IgD-negative memory B cell (primary cell): ENCODE measurements at regions not wholly inside any gene's neighbourhood (a gene's known extent, or its start where the extent isn't known, plus 50 kb on each side); places are given as distances from the start of the nearest gene placed in this dataset.

Experiments
- H3K27ac Mint-ChIP-seq, 3 donors: one replicate each; pipeline ENCODE4 v1.8.0; 2020 to 2022; ENCODE audit warnings: mild to moderate bottlenecking in 3 of 3, mixed read lengths in 3 of 3, moderate library complexity in 1 of 3
- H3K27me3 Mint-ChIP-seq: one replicate; pipeline ENCODE4 v1.8.0; 2021; ENCODE audit warnings: mixed read lengths
- H3K36me3 Mint-ChIP-seq: one replicate; pipeline ENCODE4 v1.8.0; 2020; ENCODE audit warnings: mild to moderate bottlenecking, mixed read lengths
- H3K4me1 Mint-ChIP-seq, 3 donors: one replicate each; pipeline ENCODE4 v1.8.0; 2020 to 2022; ENCODE audit warnings: mixed read lengths in 3 of 3, mild to moderate bottlenecking in 1 of 3
- H3K4me3 Mint-ChIP-seq, 4 donors: one replicate each; pipeline ENCODE4 v1.8.0; 2020 to 2022; ENCODE audit warnings: mild to moderate bottlenecking in 4 of 4, mixed read lengths in 4 of 4, moderate library complexity in 3 of 4
- H3K9me3 Mint-ChIP-seq, 3 donors: one replicate each; pipeline ENCODE4 v1.8.0; 2020 to 2021; ENCODE audit warnings: mixed read lengths in 3 of 3, mild to moderate bottlenecking in 1 of 3

DNA sequence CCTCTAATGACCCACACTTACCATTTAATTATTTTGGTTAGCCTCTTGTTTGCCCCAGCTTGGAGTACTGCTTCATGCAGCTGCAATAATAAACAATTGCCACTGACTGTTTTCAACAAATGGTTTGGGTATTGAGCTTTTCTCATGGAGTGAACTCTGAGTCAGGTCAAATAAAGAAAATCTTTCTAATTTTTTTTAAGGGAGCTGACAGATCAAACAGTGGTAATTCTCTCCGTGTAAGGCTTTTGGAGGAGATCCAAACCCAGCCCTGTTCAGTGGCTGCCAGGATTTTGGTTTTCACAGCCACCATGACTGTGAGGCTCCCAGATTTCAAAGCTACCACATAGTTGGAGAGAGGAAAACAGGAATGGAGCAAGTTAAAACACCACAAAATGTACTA, 110.7 kb upstream of the EFNA5 start:
- Mint-ChIP-seq H3K4me1 (no peaks in the 10 kb centered on the region), H3K27me3 (no peaks in the 10 kb centered on the region), H3K36me3 (no peaks in the 10 kb centered on the region), H3K9me3 (peaks cover 0 to 3% (median 0%) of the 10 kb centered on the region in 3 donors), H3K27ac (no peak overlapping the region), H3K4me3 (no peak overlapping the region)

DNA sequence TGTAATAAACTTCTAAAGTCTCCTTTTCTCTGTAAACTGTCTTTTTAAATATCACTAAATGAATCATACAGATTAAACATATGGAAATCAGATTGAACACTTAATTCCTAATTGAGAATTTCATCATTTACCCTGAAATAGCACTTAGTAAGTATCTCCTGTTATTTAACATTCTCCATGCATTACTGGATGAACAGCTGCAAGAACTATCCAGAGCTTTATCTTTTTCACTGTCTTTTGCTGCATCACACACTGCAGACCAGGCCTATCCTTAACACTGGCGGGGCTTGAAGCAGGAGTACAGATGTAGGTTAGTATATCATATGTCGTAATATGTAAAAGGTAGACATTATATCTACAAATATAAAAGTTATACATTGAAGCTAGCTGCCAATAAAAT, 108.7 kb upstream of the EFNA5 start:
- H3K9me3 Mint-ChIP-seq: peaks cover 0 to 5% (median 0%) of the 10 kb centered on the region in 3 donors
- peaks cover 2% of the 10 kb centered on the region for H3K27me3 Mint-ChIP-seq
- H3K36me3 Mint-ChIP-seq: no peaks in the 10 kb centered on the region
- H3K27ac Mint-ChIP-seq: no peak overlapping the region
- no peaks in the 10 kb centered on the region for H3K4me1 Mint-ChIP-seq
- no peak overlapping the region for H3K4me3 Mint-ChIP-seq

DNA sequence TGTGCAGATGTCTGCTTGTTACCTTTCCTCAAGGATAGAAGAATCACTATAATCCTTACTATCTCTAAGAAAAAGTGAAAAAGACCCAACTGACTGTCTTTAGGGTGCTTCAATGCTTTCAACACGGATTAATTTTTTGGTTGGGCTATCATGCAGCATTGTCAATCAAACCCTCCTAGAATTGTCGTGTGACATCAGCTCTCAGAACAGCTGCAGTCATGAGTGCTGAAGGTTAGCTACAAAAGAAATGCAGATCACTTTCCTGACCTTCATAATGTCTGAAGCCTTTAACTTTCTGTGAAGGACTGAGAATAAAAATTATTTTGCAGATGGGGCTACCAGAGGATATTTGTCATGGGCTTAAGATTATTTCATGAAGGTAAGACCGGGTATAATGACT, 107.9 kb upstream of the EFNA5 start:
- H3K36me3 Mint-ChIP-seq: no peaks in the 10 kb centered on the region
- H3K4me1 Mint-ChIP-seq: no peaks in the 10 kb centered on the region
- H3K9me3 Mint-ChIP-seq: peaks cover 0 to 5% (median 0%) of the 10 kb centered on the region in 3 donors
- no peak overlapping the region for H3K4me3 Mint-ChIP-seq
- peaks cover 2% of the 10 kb centered on the region for H3K27me3 Mint-ChIP-seq
- no peak overlapping the region for H3K27ac Mint-ChIP-seq

DNA sequence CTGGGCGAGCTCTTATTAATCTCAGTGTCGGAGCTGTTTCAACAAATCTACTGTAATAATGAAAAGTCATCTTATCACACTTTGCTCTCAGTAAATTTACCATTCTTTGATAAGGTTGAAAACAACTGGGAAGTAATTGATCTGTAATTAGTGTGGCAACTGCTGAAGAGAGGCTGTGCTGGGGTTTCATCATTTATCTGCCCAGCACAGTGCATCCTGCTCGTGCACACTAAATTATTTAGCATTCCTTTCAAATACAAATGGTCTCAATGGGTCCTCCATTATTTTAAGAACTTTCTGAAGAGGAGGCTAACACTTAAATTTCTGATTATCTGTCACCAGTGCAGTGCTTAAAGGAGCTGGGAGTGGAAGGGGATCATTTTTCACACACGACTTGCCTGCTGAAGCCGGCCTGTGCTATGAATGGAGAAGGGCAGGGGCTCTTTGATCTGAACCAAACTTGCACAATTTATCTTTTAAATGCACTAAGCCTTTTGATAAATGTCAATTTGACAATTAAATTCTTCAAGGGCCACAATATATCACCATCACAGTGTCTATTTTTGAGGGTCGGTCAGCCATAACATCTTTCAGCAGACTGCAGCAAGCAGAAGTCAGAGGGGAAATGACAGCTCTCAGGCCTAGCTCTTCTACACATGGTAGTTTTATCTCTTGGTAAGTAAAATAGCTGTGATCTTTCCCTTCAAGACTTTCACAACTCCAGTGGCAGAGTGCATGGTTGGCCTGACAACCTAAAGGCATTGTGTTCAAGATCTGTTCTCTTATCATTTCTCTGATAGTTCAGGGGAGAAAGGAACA, 106.4 kb upstream of the EFNA5 start:
- H3K4me3 Mint-ChIP-seq: no peak overlapping the region
- no peaks in the 10 kb centered on the region for H3K36me3 Mint-ChIP-seq
- H3K27me3 Mint-ChIP-seq: peaks cover 2% of the 10 kb centered on the region
- no peaks in the 10 kb centered on the region for H3K4me1 Mint-ChIP-seq
- H3K9me3 Mint-ChIP-seq: peaks cover 0 to 7% (median 0%) of the 10 kb centered on the region in 3 donors
- H3K27ac Mint-ChIP-seq: no peak overlapping the region

DNA sequence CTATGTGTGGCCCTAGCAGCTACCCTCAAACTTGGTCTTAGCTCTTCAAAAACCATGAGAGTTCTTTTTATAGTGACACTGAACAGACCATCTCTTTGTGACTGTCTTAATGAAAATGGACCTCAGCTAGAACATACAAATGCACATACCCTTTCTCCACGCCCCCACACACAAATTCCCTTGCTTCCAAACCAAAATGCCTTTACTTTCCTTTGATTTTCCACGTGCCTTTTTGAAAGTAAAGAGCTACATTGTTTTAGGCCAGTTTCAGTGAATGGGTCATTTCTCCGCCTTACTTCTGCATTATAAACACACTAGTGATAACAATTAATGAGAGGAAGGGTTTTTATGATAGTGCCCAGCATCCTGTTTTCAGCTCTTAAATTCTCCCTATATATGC, 105.8 kb upstream of the EFNA5 start:
- H3K36me3 Mint-ChIP-seq: no peaks in the 10 kb centered on the region
- H3K4me1 Mint-ChIP-seq: no peaks in the 10 kb centered on the region

DNA sequence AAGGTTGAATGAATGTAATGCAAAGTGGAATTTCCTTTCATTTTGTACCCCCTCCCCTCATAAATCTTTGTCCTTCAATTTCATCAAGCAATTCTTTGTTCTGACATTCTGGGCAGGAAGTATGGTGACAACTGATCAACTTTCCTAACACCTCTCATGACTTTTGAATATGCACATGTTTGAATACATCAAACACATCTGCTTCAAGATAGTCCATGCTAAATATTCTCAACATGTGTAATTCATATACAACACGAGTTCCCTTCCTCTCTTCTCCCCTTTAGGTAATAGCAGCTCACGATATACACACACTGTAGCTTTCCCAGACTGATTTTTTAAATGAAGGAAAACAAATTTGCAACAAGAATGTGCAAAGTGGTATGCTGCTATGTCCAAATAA, 103.6 kb upstream of the EFNA5 start:
- Mint-ChIP-seq H3K27ac (no peak overlapping the region), H3K4me3 (no peak overlapping the region), H3K36me3 (no peaks in the 10 kb centered on the region), H3K27me3 (peaks cover 5% of the 10 kb centered on the region), H3K9me3 (peaks cover 0 to 7% (median 0%) of the 10 kb centered on the region in 3 donors), H3K4me1 (no peaks in the 10 kb centered on the region)

More for the DNA sequence above, 105.8 kb upstream of the EFNA5 start:
- Mint-ChIP-seq H3K9me3 (peaks cover 0 to 7% (median 0%) of the 10 kb centered on the region in 3 donors), H3K27me3 (peaks cover 2% of the 10 kb centered on the region), H3K4me3 (no peak overlapping the region), H3K27ac (no peak overlapping the region)

DNA sequence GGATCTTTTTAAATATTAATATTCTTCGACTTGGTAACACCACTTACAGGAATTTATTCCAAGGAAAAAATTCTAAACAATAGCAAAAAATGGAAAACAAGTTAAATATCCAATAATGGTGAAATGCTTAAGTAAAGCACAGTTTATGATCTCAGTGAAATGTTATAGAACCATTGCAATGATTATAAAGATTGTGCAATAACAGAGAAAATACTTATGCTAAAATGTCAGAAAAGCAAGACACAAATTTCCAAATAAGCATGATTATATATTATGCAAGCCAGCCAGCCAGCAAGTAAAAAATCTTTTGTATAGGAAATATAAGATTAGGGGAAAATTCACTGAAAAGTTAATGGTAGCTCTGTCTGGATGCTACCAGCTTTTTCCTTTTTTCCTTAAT, 102.7 kb upstream of the EFNA5 start:
- Mint-ChIP-seq H3K36me3 (no peaks in the 10 kb centered on the region), H3K4me3 (no peak overlapping the region), H3K4me1 (no peaks in the 10 kb centered on the region), H3K27me3 (peaks cover 5% of the 10 kb centered on the region), H3K27ac (no peak overlapping the region), H3K9me3 (peaks cover 0 to 7% (median 0%) of the 10 kb centered on the region in 3 donors)

DNA sequence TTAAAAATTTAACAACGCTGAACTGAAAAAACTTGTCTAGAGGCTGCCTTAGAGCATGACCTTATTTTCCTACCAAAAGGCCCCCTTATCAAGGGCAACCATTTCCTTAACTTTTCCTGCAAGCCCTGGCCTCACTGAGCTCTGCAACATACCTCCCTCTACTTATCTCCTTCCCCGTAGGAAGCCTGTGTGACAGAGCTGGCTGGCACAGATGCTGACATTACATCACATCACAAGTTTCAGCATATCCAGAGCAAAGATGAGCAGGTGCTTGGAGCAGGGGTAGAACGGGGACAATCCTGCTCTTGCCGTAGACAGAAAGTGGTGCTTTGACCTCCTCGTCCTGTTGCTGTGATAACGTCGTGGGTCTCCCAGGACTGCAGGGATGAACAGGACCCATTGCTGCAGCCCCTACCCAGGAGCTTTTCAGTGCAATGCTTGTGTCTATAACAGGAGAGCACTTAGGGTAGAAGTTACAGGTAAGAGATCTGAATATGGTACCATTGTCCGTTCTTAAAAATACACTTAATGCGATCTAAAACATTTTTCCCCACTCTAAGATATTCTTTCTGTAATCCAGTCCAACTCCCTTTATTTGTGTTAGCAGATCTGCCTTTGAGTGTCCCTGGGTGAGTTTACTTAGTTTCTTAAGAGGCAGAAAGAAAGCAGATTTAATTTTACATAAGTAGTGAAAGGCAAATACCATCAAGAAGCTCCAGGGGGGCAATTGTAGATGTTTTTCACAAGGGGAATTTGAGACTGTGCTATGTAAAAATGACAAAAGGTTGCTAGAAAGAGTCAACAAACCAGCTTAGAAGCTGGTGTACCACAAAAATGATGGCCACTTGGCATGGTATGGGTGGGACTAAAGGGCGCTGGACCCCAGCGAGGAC, 101.9 kb upstream of the EFNA5 start:
- H3K27ac Mint-ChIP-seq: no peak overlapping the region
- H3K4me3 Mint-ChIP-seq: no peak overlapping the region
- H3K36me3 Mint-ChIP-seq: no peaks in the 10 kb centered on the region
- H3K27me3 Mint-ChIP-seq: peaks cover 5% of the 10 kb centered on the region
- H3K9me3 Mint-ChIP-seq: peaks cover 0 to 7% (median 0%) of the 10 kb centered on the region in 3 donors
- H3K4me1 Mint-ChIP-seq: no peaks in the 10 kb centered on the region

DNA sequence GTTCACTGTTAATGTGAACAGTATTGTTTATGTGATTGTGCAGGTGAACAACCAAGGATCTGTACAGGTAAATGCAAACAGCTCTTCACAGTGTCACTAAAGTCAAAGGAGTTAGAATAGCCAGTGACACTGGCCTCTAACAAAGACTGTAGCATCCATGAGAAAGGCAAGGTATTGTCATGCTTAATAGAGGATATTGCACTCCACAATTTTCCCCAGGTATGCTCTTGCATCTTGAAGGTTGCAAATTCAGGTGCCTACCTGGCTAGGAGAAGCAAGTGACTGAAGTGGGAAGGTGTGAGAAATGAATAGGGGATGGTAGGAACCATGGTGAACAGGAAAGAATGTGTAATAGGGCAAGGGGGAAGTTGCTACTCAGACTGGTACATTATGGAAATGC, 101.2 kb upstream of the EFNA5 start:
- Mint-ChIP-seq H3K9me3 (peaks cover 0 to 5% (median 0%) of the 10 kb centered on the region in 3 donors), H3K36me3 (no peaks in the 10 kb centered on the region), H3K27me3 (peaks cover 5% of the 10 kb centered on the region), H3K4me3 (no peak overlapping the region), H3K27ac (no peak overlapping the region), H3K4me1 (no peaks in the 10 kb centered on the region)

DNA sequence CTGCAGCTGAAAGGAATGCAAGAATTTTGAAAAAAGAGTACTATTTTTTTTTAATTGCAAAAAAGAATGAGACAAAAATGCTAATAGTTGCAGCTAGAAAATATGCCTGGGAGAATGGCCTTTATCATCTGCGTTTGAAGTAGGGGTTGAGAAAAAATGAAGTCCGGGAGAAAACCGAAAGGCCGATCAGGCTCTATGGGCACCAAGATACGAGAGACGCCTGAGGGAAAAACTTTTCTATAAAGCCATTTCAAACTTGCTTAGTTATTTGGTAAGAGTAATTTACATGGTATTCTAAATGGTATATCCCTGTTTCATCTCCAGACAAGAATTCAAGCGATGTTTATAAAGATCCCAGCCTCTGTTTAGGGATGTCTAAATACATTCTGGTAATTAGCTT, 99.3 kb upstream of the EFNA5 start:
- Mint-ChIP-seq H3K36me3 (no peaks in the 10 kb centered on the region), H3K27me3 (peaks cover 3% of the 10 kb centered on the region), H3K4me1 (no peaks in the 10 kb centered on the region), H3K4me3 (no peak overlapping the region), H3K9me3 (peaks cover 0 to 2% (median 0%) of the 10 kb centered on the region in 3 donors), H3K27ac (no peak overlapping the region)

DNA sequence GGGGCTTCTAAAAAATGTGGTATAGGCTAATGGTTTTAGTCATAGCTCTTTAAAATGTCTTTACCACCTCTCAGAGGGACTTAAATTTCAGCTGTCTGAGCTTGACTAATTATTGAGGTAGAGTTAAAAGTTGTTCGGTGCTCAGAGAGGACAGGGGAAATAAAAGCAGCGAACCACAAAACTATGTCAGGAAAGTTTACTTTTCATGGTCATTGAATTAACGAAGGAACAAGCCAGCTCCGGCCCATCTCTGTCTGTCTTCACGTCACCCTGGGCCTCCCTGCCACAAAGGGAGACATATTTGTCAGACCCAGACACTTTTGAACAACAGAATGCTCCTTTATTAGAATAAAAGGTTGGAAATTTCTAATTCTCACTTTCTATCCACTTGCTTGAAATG, 98.8 kb upstream of the EFNA5 start:
- no peak overlapping the region for H3K27ac Mint-ChIP-seq
- no peaks in the 10 kb centered on the region for H3K4me1 Mint-ChIP-seq
- H3K4me3 Mint-ChIP-seq: no peak overlapping the region
- H3K36me3 Mint-ChIP-seq: no peaks in the 10 kb centered on the region
- peaks cover 3% of the 10 kb centered on the region for H3K27me3 Mint-ChIP-seq
- H3K9me3 Mint-ChIP-seq: peaks cover 0 to 2% (median 0%) of the 10 kb centered on the region in 3 donors

DNA sequence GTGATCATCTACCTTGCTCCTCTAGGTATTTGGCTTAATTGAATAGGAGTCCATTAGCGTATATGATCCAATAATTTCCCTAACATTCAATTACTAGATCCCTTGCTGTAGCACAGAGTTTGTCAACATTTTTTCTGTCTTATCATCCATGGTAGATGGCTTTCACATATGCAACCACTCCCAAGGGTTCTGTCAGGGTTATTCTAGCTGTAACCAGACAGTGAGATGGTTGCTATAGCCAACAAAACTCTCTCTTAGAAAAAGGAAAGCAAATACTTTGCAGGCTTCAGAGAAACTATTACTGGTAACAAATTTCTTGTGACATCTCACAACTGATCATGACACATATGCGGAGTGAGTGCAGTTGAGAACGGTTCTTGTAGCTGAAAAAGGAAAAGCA, 96.2 kb upstream of the EFNA5 start:
- no peaks in the 10 kb centered on the region for H3K9me3 Mint-ChIP-seq
- no peak overlapping the region for H3K27ac Mint-ChIP-seq
- no peaks in the 10 kb centered on the region for H3K4me1 Mint-ChIP-seq
- H3K36me3 Mint-ChIP-seq: no peaks in the 10 kb centered on the region
- H3K27me3 Mint-ChIP-seq: peaks cover 3% of the 10 kb centered on the region
- no peak overlapping the region for H3K4me3 Mint-ChIP-seq

DNA sequence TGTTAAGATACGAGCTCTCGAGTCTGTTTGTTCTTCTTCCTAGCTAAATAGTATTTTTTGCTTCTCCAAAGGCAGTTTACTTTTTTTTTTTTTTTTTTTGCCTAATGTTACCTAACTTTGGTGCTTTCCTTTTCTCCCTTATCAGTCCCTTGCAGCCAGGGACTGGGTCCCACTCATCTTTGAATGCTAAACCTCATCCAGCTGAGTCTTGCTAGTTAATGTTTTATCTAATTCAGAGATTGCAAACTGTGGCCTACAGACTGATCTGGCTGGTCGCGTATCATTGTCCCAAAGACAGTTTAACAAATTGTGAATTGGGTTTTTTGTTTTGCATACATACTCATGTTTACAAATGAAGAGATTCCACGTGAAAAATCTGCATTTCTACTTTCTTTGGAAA, 95.7 kb upstream of the EFNA5 start:
- Mint-ChIP-seq H3K27me3 (peaks cover 3% of the 10 kb centered on the region), H3K27ac (no peak overlapping the region), H3K4me3 (no peak overlapping the region), H3K9me3 (no peaks in the 10 kb centered on the region), H3K4me1 (no peaks in the 10 kb centered on the region), H3K36me3 (no peaks in the 10 kb centered on the region)

DNA sequence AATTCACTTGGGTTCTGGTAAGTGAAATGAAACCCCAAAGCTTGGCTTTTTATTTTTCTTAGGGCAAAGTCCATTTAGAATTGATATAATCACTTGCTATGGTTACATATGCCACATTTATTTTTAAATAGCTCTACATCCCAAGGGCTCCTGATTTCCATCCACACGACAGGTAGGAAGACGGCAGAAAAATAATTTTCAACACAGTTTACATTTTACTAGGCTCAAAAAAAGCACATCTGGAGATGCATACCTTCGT, 95.0 kb upstream of the EFNA5 start:
- H3K27me3 Mint-ChIP-seq: peaks cover 1% of the 10 kb centered on the region
- H3K27ac Mint-ChIP-seq: no peak overlapping the region
- no peak overlapping the region for H3K4me3 Mint-ChIP-seq
- no peaks in the 10 kb centered on the region for H3K4me1 Mint-ChIP-seq
- no peaks in the 10 kb centered on the region for H3K36me3 Mint-ChIP-seq
- H3K9me3 Mint-ChIP-seq: no peaks in the 10 kb centered on the region

DNA sequence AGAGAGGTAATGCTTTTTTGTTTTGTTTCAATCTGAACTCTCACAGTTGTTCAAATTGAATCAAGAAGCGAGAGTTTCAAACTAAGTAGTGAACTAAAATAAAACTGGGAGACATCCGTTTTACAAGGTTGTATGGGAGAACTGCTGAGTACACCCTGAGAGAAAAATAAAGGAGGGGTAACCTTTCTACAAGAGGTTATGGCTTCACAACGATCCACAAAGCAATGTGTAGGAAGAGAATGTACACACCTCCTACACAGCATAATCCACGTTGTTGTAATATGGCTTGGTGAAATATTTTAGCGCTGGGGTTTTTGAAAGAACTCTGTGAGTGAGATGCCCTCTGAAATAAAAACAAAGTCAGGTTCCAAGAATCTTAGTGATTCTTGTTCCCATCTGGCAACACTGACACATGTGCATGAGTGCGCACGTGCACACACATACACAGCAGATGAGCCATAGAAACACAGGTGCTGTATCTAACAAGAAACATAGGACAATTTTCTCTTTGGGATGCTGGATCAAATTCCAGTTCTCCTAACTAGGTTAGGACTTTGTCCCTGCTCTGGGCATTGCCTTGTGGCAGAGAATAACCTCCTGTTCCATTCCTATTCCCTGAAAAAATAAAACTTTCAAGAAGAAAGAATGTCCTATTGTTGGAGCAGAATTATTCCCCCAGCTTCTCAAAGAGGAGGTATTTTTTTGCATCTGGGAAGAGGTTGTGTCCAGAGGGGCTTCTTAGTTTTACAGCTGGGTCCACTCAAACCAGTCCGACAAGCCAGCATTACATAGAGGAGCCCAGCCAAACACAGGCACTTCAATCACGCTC, 94.5 kb upstream of the EFNA5 start:
- H3K27ac Mint-ChIP-seq: no peak overlapping the region
- no peaks in the 10 kb centered on the region for H3K27me3 Mint-ChIP-seq
- H3K4me3 Mint-ChIP-seq: no peak overlapping the region
- no peaks in the 10 kb centered on the region for H3K36me3 Mint-ChIP-seq
- H3K4me1 Mint-ChIP-seq: no peaks in the 10 kb centered on the region
- no peaks in the 10 kb centered on the region for H3K9me3 Mint-ChIP-seq
